ENCODE measurements at regions not wholly inside any gene's neighbourhood (a gene's known extent, or its start where the extent isn't known, plus 50 kb on each side); places are given as distances from the start of the nearest gene placed in this dataset.

DNA sequence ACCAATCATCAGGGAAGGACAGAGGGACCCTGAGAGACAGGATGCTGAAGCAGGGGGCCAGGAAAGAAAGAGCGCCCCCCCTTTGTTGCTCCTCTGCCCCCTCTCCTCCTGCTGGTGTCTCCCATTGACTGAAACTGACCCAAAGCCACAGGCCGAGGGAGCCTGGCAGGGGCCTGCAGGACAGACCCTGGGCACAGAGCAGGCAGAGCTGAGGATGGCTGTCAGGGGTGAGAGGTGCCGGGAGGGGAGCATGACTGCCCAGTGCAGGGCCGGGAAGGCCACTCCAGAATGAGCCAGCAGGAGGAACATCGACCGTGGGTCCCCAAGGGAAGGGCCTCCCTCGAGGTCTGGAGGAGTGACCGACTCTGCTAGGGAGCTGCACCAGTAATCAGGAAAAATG is 427.8 kb downstream of the PREX1 start (continued):
- TF ChIP-seq, protein P1, sequence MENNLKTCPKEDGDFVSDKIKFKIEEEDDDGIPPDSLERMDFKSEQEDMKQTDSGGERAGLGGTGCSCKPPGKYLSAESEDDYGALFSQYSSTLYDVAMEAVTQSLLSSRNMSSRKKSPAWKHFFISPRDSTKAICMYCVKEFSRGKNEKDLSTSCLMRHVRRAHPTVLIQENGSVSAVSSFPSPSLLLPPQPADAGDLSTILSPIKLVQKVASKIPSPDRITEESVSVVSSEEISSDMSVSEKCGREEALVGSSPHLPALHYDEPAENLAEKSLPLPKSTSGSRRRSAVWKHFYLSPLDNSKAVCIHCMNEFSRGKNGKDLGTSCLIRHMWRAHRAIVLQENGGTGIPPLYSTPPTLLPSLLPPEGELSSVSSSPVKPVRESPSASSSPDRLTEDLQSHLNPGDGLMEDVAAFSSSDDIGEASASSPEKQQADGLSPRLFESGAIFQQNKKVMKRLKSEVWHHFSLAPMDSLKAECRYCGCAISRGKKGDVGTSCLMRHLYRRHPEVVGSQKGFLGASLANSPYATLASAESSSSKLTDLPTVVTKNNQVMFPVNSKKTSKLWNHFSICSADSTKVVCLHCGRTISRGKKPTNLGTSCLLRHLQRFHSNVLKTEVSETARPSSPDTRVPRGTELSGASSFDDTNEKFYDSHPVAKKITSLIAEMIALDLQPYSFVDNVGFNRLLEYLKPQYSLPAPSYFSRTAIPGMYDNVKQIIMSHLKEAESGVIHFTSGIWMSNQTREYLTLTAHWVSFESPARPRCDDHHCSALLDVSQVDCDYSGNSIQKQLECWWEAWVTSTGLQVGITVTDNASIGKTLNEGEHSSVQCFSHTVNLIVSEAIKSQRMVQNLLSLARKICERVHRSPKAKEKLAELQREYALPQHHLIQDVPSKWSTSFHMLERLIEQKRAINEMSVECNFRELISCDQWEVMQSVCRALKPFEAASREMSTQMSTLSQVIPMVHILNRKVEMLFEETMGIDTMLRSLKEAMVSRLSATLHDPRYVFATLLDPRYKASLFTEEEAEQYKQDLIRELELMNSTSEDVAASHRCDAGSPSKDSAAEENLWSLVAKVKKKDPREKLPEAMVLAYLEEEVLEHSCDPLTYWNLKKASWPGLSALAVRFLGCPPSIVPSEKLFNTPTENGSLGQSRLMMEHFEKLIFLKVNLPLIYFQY (CRISPR knock-in tag; IDR thresholded peaks at IDR 0.05; ENCODE audit: borderline replicate concordance) = no peak
- TF ChIP-seq TBX2 (CRISPR knock-in tag; IDR thresholded peaks at IDR 0.05; ENCODE audit: borderline replicate concordance) (no peak), JUND (CRISPR knock-in tag; IDR thresholded peaks at IDR 0.05) (no peak), ZFP41 (CRISPR knock-in tag; IDR thresholded peaks at IDR 0.05; ENCODE audit: borderline replicate concordance) (no peak), SNAI1 (CRISPR knock-in tag; IDR thresholded peaks at IDR 0.05; ENCODE audit: borderline replicate concordance) (no peak), NFYC (CRISPR knock-in tag; IDR thresholded peaks at IDR 0.05) (no peak), ZZZ3 (CRISPR knock-in tag; IDR thresholded peaks at IDR 0.05; ENCODE audit: borderline replicate concordance) (no peak), NONO (IDR thresholded peaks at IDR 0.05) (no peak), NONO (CRISPR knock-in tag; conservative IDR thresholded peaks at IDR 0.05) (no peak), JARID2 (CRISPR knock-in tag; IDR thresholded peaks at IDR 0.05; ENCODE audit: insufficient replicate concordance) (no peak), NRL (CRISPR knock-in tag; IDR thresholded peaks at IDR 0.05; ENCODE audit: borderline replicate concordance) (no peak), KAT7 (CRISPR knock-in tag; IDR thresholded peaks at IDR 0.05; ENCODE audit: borderline replicate concordance) (no peak), POGZ (CRISPR knock-in tag; IDR thresholded peaks at IDR 0.05) (no peak), REPIN1 (CRISPR knock-in tag; IDR thresholded peaks at IDR 0.05; ENCODE audit: borderline replicate concordance, low read depth) (no peak), EED (CRISPR knock-in tag; IDR thresholded peaks at IDR 0.05) (peak; percentile 21; the same call in 1 of the 2 replicates), SPEN (CRISPR knock-in tag; IDR thresholded peaks at IDR 0.05; ENCODE audit: low read depth) (no peak), ZSCAN20 (CRISPR knock-in tag; IDR thresholded peaks at IDR 0.05; ENCODE audit: borderline replicate concordance) (no peak), SNRNP70 (IDR thresholded peaks at IDR 0.05; ENCODE audit: low read depth, low read length) (no peak), KLF9 (CRISPR knock-in tag; IDR thresholded peaks at IDR 0.05; ENCODE audit: low read depth) (no peak), ZNF598 (CRISPR knock-in tag; IDR thresholded peaks at IDR 0.05; ENCODE audit: borderline replicate concordance) (no peak), ZBTB3 (CRISPR knock-in tag; IDR thresholded peaks at IDR 0.05; ENCODE audit: borderline replicate concordance, low read depth) (no peak), POLR2G (IDR thresholded peaks at IDR 0.05; ENCODE audit: low read depth, low read length) (no peak)
- TF ChIP-seq, protein P2, sequence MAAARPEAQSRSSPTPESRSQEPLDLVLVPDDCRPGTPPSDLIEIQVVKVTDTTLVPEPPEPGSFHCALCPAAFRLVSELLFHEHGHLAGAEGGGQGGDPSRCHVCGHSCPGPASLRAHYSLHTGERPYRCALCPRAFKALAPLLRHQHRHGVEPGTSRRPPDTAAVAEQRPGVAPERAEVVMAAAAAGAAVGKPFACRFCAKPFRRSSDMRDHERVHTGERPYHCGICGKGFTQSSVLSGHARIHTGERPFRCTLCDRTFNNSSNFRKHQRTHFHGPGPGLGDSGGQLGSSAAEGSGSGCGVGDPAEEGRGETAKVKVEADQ (CRISPR knock-in tag; IDR thresholded peaks at IDR 0.05; ENCODE audit: borderline replicate concordance) = no peak
- TF ChIP-seq, protein P3, sequence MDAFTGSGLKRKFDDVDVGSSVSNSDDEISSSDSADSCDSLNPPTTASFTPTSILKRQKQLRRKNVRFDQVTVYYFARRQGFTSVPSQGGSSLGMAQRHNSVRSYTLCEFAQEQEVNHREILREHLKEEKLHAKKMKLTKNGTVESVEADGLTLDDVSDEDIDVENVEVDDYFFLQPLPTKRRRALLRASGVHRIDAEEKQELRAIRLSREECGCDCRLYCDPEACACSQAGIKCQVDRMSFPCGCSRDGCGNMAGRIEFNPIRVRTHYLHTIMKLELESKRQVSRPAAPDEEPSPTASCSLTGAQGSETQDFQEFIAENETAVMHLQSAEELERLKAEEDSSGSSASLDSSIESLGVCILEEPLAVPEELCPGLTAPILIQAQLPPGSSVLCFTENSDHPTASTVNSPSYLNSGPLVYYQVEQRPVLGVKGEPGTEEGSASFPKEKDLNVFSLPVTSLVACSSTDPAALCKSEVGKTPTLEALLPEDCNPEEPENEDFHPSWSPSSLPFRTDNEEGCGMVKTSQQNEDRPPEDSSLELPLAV (CRISPR knock-in tag; conservative IDR thresholded peaks at IDR 0.05; ENCODE audit: low read depth) = no peak
- TF ChIP-seq, protein P4, sequence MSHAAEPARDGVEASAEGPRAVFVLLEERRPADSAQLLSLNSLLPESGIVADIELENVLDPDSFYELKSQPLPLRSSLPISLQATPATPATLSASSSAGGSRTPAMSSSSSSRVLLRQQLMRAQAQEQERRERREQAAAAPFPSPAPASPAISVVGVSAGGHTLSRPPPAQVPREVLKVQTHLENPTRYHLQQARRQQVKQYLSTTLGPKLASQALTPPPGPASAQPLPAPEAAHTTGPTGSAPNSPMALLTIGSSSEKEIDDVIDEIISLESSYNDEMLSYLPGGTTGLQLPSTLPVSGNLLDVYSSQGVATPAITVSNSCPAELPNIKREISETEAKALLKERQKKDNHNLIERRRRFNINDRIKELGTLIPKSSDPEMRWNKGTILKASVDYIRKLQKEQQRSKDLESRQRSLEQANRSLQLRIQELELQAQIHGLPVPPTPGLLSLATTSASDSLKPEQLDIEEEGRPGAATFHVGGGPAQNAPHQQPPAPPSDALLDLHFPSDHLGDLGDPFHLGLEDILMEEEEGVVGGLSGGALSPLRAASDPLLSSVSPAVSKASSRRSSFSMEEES (CRISPR knock-in tag; IDR thresholded peaks at IDR 0.05) = no peak
